Activated T-helper 1 cell treated with anti-CD3 and anti-CD28 coated beads, Interleukin-2, amount 50 U/mL, for 16 hours (primary cell): ENCODE measurements at regions not wholly inside any gene's neighbourhood (a gene's known extent, or its start where the extent isn't known, plus 50 kb on each side); places are given as distances from the start of the nearest gene placed in this dataset.

Experiments used
- DNase-seq, 2 donors: peaks; one replicate each; pipeline ENCODE4 v3.0.0-alpha.2; 2020; ENCODE audit warnings: low read depth in 1 of 2, low spot score in 1 of 2

- no peak for DNase-seq
These were observed 392.1 kb downstream of the EFNB2 start for GRCh38 chr13:106143392-106143791.

GRCh38 chr13:106140476-106140875, 395.0 kb downstream of the EFNB2 start:
- DNase-seq: no peak

- no peak for DNase-seq
These were observed 395.5 kb downstream of the EFNB2 start for GRCh38 chr13:106139942-106140341.

GRCh38 chr13:106139377-106139776, 396.1 kb downstream of the EFNB2 start:
- no peak for DNase-seq

GRCh38 chr13:106138620-106139019, 396.8 kb downstream of the EFNB2 start:
- no peak for DNase-seq

GRCh38 chr13:106133025-106133424, 402.4 kb downstream of the EFNB2 start:
- DNase-seq: no peak

GRCh38 chr13:106132216-106132615, 403.2 kb downstream of the EFNB2 start:
- no peak for DNase-seq

- DNase-seq: no peak
These were observed 405.5 kb downstream of the EFNB2 start for GRCh38 chr13:106129993-106130392.

GRCh38 chr13:106129273-106129672, 406.2 kb downstream of the EFNB2 start:
- DNase-seq: no peak

- no peak for DNase-seq
These were observed 413.2 kb downstream of the EFNB2 start for GRCh38 chr13:106122234-106122633.

GRCh38 chr13:106121173-106121754, 414.2 kb downstream of the EFNB2 start:
- no peak for DNase-seq

- no peak for DNase-seq
These were observed 416.5 kb downstream of the EFNB2 start for GRCh38 chr13:106118996-106119395.

GRCh38 chr13:106118050-106118449, 417.4 kb downstream of the EFNB2 start:
- no peak for DNase-seq

GRCh38 chr13:106117640-106118039, 417.8 kb downstream of the EFNB2 start:
- DNase-seq: no peak

- DNase-seq: no peak
These were observed 418.4 kb downstream of the EFNB2 start for GRCh38 chr13:106117035-106117434.

GRCh38 chr13:106115081-106115480, 420.4 kb downstream of the EFNB2 start:
- DNase-seq: no peak

- no peak for DNase-seq
These were observed 421.7 kb downstream of the EFNB2 start for GRCh38 chr13:106113796-106114195.

- DNase-seq: no peak
These were observed 423.3 kb downstream of the EFNB2 start for GRCh38 chr13:106112191-106112590.

GRCh38 chr13:106110241-106110855, 425.1 kb downstream of the EFNB2 start:
- no peak for DNase-seq

- no peak for DNase-seq
These were observed 426.1 kb downstream of the EFNB2 start for GRCh38 chr13:106109391-106109791.

- DNase-seq: no peak
These were observed 427.1 kb downstream of the EFNB2 start for GRCh38 chr13:106108346-106108745.

- no peak for DNase-seq
These were observed 428.4 kb downstream of the EFNB2 start for GRCh38 chr13:106107061-106107460.

GRCh38 chr13:106105153-106105552, 430.3 kb downstream of the EFNB2 start:
- DNase-seq: no peak
